HepG2 (cell line): ENCODE measurements at regions not wholly inside any gene's neighbourhood (a gene's known extent, or its start where the extent isn't known, plus 50 kb on each side); places are given as distances from the start of the nearest gene placed in this dataset.

Experiments used
- ATAC-seq: fragments of 200-7000 bp; cut with Tn5 transposase; 3 replicates; pipeline ENCODE4 v1.9.1; 2020; ENCODE audit warnings: mild to moderate bottlenecking, moderate library complexity
- BruUV-seq: library from RNA; stranded (reverse); fragments of 400-500 nt; replicated peaks from 2 replicates; lab custom pipeline; 2021; lab: Mats Ljungman, UMichigan
- CTCF ChIA-PET: fragments of 300-600 bp; formaldehyde crosslinking; extraction: SDS; loops from one replicate; lab custom pipeline; 2021; ENCODE audit warnings: low total read pairs, inconsistent platforms, low intra/inter-chr PET ratio; lab: Yijun Ruan, JAX
- POLR2A ChIA-PET: fragments of 350-600 bp; sonication (Branson Sonifier 250); formaldehyde crosslinking; loops from one replicate; lab custom pipeline; 2020; ENCODE audit warnings: antibody characterized with exemption, inconsistent platforms; lab: Yijun Ruan, JAX
- DNase-seq: peaks from one replicate; pipeline ENCODE4 v3.0.0-alpha.2; 2015; ENCODE audit warnings: low spot score
- FAIRE-seq: peaks from 3 replicates; lab custom pipeline; 2011; peaks lifted over from hg19 to GRCh38; lab: Jason Lieb, UNC
- H2AFZ ChIP-seq: one replicate; pipeline ENCODE4 v1.6.1; 2011; ENCODE audit warnings: low read length, inconsistent platforms
- H3K27ac ChIP-seq: fragments of 300-600 bp; 3 replicates; pipeline ENCODE4 v1.8.0; 2011; ENCODE audit warnings: mixed run types, mild to moderate bottlenecking, mixed read lengths, low read length, inconsistent platforms; ENCODE audit not compliant: insufficient read depth; ENCODE audit errors: extremely low read length
- H3K27me3 ChIP-seq, 2 experiments: fragments of 200-600 bp in 1 of 2; 2 replicates in 1 of 2; 3 replicates in 1 of 2; pipeline versions ENCODE4 v1.6.0 to v1.8.0; 2011; ENCODE audit warnings: low read length in 2 of 2, mild to moderate bottlenecking in 2 of 2, moderate library complexity in 2 of 2, inconsistent platforms in 1 of 2; ENCODE audit not compliant: insufficient read depth in 2 of 2, control insufficient read depth in 1 of 2
- H3K36me3 ChIP-seq, 2 experiments: fragments of 200-600 bp in 1 of 2; replicated peaks in 1 of 2; 2 replicates in 1 of 2; 3 replicates in 1 of 2; pipeline versions ENCODE4 v1.5.1 to v1.8.0; 2011; ENCODE audit warnings: low read length in 2 of 2, inconsistent platforms in 1 of 2; ENCODE audit not compliant: insufficient read depth in 2 of 2, control insufficient read depth in 1 of 2
- H3K4me1 ChIP-seq: 2 replicates; pipeline ENCODE4 v1.5.1; 2012; ENCODE audit warnings: low read length, inconsistent platforms; ENCODE audit not compliant: insufficient read depth
- H3K4me2 ChIP-seq: 2 replicates; pipeline ENCODE4 v1.6.0; 2011; ENCODE audit warnings: low read depth, low read length, inconsistent platforms
- H3K4me3 ChIP-seq, 3 experiments: fragments of 200-600 bp in 1 of 3; sonication (generic), shearing (Covaris generic) in 1 of 3; replicated peaks in 1 of 3; 2 replicates each; pipeline ENCODE4 v1.5.1; 2011 to 2016; ENCODE audit warnings: low read length in 3 of 3, inconsistent platforms in 2 of 3, low read depth in 2 of 3, mild to moderate bottlenecking in 2 of 3, control low read depth in 1 of 3, mixed read lengths in 1 of 3; ENCODE audit not compliant: insufficient read depth in 1 of 3
- H3K79me2 ChIP-seq: one replicate; pipeline ENCODE4 v1.6.1; 2011; ENCODE audit warnings: low read length, inconsistent platforms; ENCODE audit not compliant: insufficient read depth
- H3K9ac ChIP-seq: 2 replicates; pipeline ENCODE4 v1.6.0; 2011; ENCODE audit warnings: mild to moderate bottlenecking, low read depth, low read length, inconsistent platforms; ENCODE audit not compliant: insufficient read depth
- H3K9me3 ChIP-seq: 2 replicates; pipeline ENCODE4 v1.5.1; 2012; ENCODE audit warnings: mild to moderate bottlenecking, low read length
- H4K20me1 ChIP-seq: 2 replicates; pipeline ENCODE4 v1.6.0; 2011; ENCODE audit warnings: inconsistent platforms, mild to moderate bottlenecking, low read length, moderate library complexity; ENCODE audit not compliant: insufficient read depth
- NAIF1 ChIP-seq: sonication (generic); formaldehyde crosslinking; IDR thresholded peaks from 2 replicates; pipeline ENCODE4 v1.5.0; 2020; ENCODE audit warnings: mild to moderate bottlenecking, missing genetic modification reagents, borderline replicate concordance
- SIX4 ChIP-seq: sonication (generic); formaldehyde crosslinking; IDR thresholded peaks from 2 replicates; pipeline ENCODE4 v1.4.0; 2020; ENCODE audit warnings: missing genetic modification reagents
- SOX6 ChIP-seq, 2 experiments: fragments of 450-650 bp in 1 of 2; sonication (generic) in 1 of 2; formaldehyde crosslinking in 1 of 2; IDR thresholded peaks; 2 replicates each; pipeline versions ENCODE4 v1.4.0 to v1.6.1; 2017 to 2020; ENCODE audit warnings: antibody characterized with exemption in 1 of 2, mild to moderate bottlenecking in 1 of 2, missing genetic modification reagents in 1 of 2
- ZFYVE20 ChIP-seq: sonication (generic); formaldehyde crosslinking; IDR thresholded peaks from 2 replicates; pipeline ENCODE4 v1.8.0; 2023; ENCODE audit warnings: low read depth, mild to moderate bottlenecking, moderate library complexity, missing genetic modification reagents, borderline replicate concordance
- ZNF274 ChIP-seq: sonication (generic); formaldehyde crosslinking; IDR thresholded peaks from 2 replicates; pipeline ENCODE4 v1.5.1; 2020; ENCODE audit warnings: mild to moderate bottlenecking, missing genetic modification reagents
- ZNF282 ChIP-seq: fragments of 450-650 bp; IDR thresholded peaks from 2 replicates; pipeline ENCODE4 v1.6.1; 2018; ENCODE audit not compliant: partially characterized antibody
- ZNF781 ChIP-seq: sonication (generic); formaldehyde crosslinking; IDR thresholded peaks from 2 replicates; pipeline ENCODE4 v1.5.1; 2020; ENCODE audit warnings: borderline replicate concordance, mild to moderate bottlenecking, missing genetic modification reagents; ENCODE audit errors: not compliant biosample characterization
- WGBS: methylation state at CpG from one replicate; pipeline ENCODE4 v1.1.6; 2017; ENCODE audit warnings: low lambda C conversion rate; 5-methylcytosine and 5-hydroxymethylcytosine counted together
- in situ Hi-C: cut with HindIII; loops from 2 replicates; pipeline ENCODE4 v1.10.0; 2017; ENCODE audit warnings: low pct_unique_long_range_greater_than_20kb; ENCODE audit not compliant: extremely low pct_ligation_motif_present
- intact Hi-C: fragments of 100-400 bp; cut with micrococcal nuclease; formaldehyde crosslinking; loops from one replicate; pipeline ENCODE4 v1.10.0; 2022; ENCODE audit not compliant: unreplicated experiment
- TF ChIP-seq, protein P1 (sequence below): sonication (generic); formaldehyde crosslinking; conservative IDR thresholded peaks from 2 replicates; pipeline ENCODE4 v1.8.0; 2022; ENCODE audit warnings: low read depth, missing genetic modification reagents
- TF ChIP-seq, protein P2 (sequence below): sonication (generic); formaldehyde crosslinking; IDR thresholded peaks from 2 replicates; pipeline ENCODE4 v1.5.0; 2020; ENCODE audit warnings: missing genetic modification reagents, mild to moderate bottlenecking, borderline replicate concordance
- TF ChIP-seq, protein P3 (sequence below): sonication (generic); formaldehyde crosslinking; IDR thresholded peaks from 2 replicates; pipeline ENCODE4 v1.5.0; 2020; ENCODE audit warnings: mild to moderate bottlenecking, missing genetic modification reagents, borderline replicate concordance
- TF ChIP-seq, protein P4 (sequence below): sonication (generic); formaldehyde crosslinking; IDR thresholded peaks from 2 replicates; pipeline ENCODE4 v1.9.0; 2021; ENCODE audit warnings: missing genetic modification reagents, mild to moderate bottlenecking, borderline replicate concordance

DNA sequence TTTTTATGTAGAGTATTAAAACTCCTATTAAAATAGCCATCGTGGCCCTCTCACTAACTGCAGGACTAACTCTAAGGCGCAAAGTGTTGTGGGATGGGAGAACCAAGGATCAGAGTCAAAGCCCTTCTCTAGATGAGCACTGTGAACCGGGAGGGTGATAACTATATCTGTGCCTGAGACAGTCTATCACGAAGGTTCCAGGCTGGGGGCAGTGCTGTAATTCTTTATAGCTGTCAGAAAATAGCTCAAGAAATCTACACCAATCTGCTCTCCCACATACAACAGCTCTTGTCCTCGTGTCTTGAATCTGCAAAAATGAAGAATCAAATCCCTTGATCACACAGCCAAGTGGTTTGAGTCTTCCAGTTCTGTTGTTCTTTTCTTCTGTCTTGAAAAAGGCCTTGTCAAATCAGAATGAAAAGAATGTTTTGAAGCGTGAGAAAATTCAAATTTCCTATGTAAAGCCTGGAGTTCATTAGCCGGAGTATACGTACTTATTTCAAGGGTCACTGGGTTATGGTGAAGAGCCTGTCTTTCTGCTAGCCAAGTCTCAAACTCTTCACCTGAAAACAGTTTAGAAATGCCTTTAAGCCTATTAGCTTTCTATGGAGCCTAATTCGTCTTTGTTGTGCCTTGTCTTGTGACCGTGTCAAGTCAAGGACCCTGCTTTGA, 185.3 kb upstream of the NECTIN3 start:
- Histone ChIP-seq H3K4me2 (no peak overlapping the region), H3K79me2 (no peaks in the 10 kb centered on the region), H3K27ac (no peak overlapping the region), H3K9me3 (no peaks in the 10 kb centered on the region), H3K36me3 (no peaks in the 10 kb centered on the region), H3K27me3 (no peaks in the 10 kb centered on the region), H3K4me1 (no peaks in the 10 kb centered on the region), H3K4me3 (no peak overlapping the region), H2AFZ (no peak overlapping the region), H4K20me1 (no peaks in the 10 kb centered on the region), H3K9ac (no peak overlapping the region)
- in situ Hi-C loops: no loop called here
- FAIRE-seq: no peak
- TF ChIP-seq ZNF274 (CRISPR knock-in tag): no peak
- TF ChIP-seq, protein P1, sequence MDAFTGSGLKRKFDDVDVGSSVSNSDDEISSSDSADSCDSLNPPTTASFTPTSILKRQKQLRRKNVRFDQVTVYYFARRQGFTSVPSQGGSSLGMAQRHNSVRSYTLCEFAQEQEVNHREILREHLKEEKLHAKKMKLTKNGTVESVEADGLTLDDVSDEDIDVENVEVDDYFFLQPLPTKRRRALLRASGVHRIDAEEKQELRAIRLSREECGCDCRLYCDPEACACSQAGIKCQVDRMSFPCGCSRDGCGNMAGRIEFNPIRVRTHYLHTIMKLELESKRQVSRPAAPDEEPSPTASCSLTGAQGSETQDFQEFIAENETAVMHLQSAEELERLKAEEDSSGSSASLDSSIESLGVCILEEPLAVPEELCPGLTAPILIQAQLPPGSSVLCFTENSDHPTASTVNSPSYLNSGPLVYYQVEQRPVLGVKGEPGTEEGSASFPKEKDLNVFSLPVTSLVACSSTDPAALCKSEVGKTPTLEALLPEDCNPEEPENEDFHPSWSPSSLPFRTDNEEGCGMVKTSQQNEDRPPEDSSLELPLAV (CRISPR knock-in tag): no peak
- TF ChIP-seq, protein P2, sequence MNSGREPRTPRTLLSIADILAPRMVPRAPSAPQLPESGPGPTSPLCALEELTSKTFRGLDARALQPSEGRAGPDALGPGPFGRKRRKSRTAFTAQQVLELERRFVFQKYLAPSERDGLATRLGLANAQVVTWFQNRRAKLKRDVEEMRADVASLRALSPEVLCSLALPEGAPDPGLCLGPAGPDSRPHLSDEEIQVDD (CRISPR knock-in tag): no peak
- no peak for TF ChIP-seq ZNF282
- TF ChIP-seq NAIF1: no peak
- TF ChIP-seq, protein P3, sequence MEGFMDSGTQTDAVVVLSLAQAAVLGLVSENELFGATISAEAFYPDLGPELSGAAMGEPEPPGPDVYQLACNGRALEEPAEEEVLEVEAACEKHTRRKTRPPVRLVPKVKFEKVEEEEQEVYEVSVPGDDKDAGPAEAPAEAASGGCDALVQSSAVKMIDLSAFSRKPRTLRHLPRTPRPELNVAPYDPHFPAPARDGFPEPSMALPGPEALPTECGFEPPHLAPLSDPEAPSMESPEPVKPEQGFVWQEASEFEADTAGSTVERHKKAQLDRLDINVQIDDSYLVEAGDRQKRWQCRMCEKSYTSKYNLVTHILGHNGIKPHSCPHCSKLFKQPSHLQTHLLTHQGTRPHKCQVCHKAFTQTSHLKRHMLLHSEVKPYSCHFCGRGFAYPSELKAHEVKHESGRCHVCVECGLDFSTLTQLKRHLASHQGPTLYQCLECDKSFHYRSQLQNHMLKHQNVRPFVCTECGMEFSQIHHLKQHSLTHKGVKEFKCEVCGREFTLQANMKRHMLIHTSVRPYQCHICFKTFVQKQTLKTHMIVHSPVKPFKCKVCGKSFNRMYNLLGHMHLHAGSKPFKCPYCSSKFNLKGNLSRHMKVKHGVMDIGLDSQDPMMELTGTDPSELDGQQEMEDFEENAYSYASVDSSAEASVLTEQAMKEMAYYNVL: no peak
- no peak for TF ChIP-seq SIX4 (CRISPR knock-in tag)
- TF ChIP-seq ZFYVE20 (CRISPR knock-in tag): no peak
- TF ChIP-seq, protein P4, sequence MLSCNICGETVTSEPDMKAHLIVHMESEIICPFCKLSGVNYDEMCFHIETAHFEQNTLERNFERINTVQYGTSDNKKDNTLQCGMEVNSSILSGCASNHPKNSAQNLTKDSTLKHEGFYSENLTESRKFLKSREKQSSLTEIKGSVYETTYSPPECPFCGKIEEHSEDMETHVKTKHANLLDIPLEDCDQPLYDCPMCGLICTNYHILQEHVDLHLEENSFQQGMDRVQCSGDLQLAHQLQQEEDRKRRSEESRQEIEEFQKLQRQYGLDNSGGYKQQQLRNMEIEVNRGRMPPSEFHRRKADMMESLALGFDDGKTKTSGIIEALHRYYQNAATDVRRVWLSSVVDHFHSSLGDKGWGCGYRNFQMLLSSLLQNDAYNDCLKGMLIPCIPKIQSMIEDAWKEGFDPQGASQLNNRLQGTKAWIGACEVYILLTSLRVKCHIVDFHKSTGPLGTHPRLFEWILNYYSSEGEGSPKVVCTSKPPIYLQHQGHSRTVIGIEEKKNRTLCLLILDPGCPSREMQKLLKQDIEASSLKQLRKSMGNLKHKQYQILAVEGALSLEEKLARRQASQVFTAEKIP (CRISPR knock-in tag): no peak
- TF ChIP-seq SOX6 (IDR thresholded peaks at IDR 0.05): no peak
- no peak for TF ChIP-seq SOX6 (CRISPR knock-in tag; IDR thresholded peaks at IDR 0.05)
- TF ChIP-seq ZNF781: no peak
- ChIA-PET POLR2A (no interaction called here), CTCF (no interaction called here)
- no peak for ATAC-seq
- 76% methylated on average over 10 of the region's 10 CpGs for WGBS
- DNase-seq: no peak
- intact Hi-C loops: no loop called here
- no TSS peak for BruUV-seq
